ENCODE measurements at regions not wholly inside any gene's neighbourhood (a gene's known extent, or its start where the extent isn't known, plus 50 kb on each side); places are given as distances from the start of the nearest gene placed in this dataset.

- no peak overlapping the region for H3K27ac Mint-ChIP-seq
- Histone ChIP-seq H3K36me3 (ENCODE audit: control insufficient read depth, insufficient read depth, low read length) (no peaks in the 10 kb centered on the region), H3K27me3 (ENCODE audit: control insufficient read depth, insufficient read depth, low read length) (peaks cover 10% of the 10 kb centered on the region), H3K4me3 (ENCODE audit: low read depth, low read length) (no peak overlapping the region), H3K4me1 (ENCODE audit: control insufficient read depth, insufficient read depth, low read length, poor library complexity, severe bottlenecking) (no peaks in the 10 kb centered on the region), H3K27ac (ENCODE audit: insufficient read depth, low read length, poor library complexity, severe bottlenecking) (no peak overlapping the region), H3K9me3 (ENCODE audit: control insufficient read depth in 2 of 2, low read length in 2 of 2) (peaks cover 0 to 2% of the 10 kb centered on the region in 2 experiments)
- no peaks in the 10 kb centered on the region for H3K4me1 Mint-ChIP-seq
- ATAC-seq (ENCODE audit: low read depth in 2 of 2) = no peak
- H3K27me3 Mint-ChIP-seq = peaks cover 25% of the 10 kb centered on the region
- no peaks in the 10 kb centered on the region for H3K36me3 Mint-ChIP-seq
- DNase-seq = no peak
- H3K9me3 Mint-ChIP-seq = peaks cover 0 to 5% (median 2%) of the 10 kb centered on the region in 7 donors
- H3K4me3 Mint-ChIP-seq = no peak overlapping the region
Observed at GRCh38 chr5:176183321-176184074, 54.7 kb upstream of the SIMC1 start.

- peaks cover 0 to 1% (median 0%) of the 10 kb centered on the region in 7 donors for H3K9me3 Mint-ChIP-seq
- H3K4me1 ChIP-seq (ENCODE audit: control insufficient read depth, insufficient read depth, low read length, poor library complexity, severe bottlenecking) = no peaks in the 10 kb centered on the region
- H3K27me3 Mint-ChIP-seq = peaks cover 17% of the 10 kb centered on the region
- no peak overlapping the region for H3K27ac Mint-ChIP-seq
- no peak overlapping the region for H3K27ac ChIP-seq (ENCODE audit: insufficient read depth, low read length, poor library complexity, severe bottlenecking)
- H3K4me1 Mint-ChIP-seq = no peaks in the 10 kb centered on the region
- no peaks in the 10 kb centered on the region for H3K36me3 Mint-ChIP-seq
- H3K27me3 ChIP-seq (ENCODE audit: control insufficient read depth, insufficient read depth, low read length) = peaks cover 8% of the 10 kb centered on the region
- ATAC-seq (ENCODE audit: low read depth in 2 of 2) (no peak), DNase-seq (no peak)
- H3K4me3 Mint-ChIP-seq = no peak overlapping the region
- H3K4me3 ChIP-seq (ENCODE audit: low read depth, low read length) = no peak overlapping the region
- H3K9me3 ChIP-seq (ENCODE audit: control insufficient read depth in 2 of 2, low read length in 2 of 2) = no peaks in the 10 kb centered on the region
- no peaks in the 10 kb centered on the region for H3K36me3 ChIP-seq (ENCODE audit: control insufficient read depth, insufficient read depth, low read length)
Observed at GRCh38 chr5:176184608-176185132, 53.6 kb upstream of the SIMC1 start.

- Mint-ChIP-seq H3K27ac (no peak overlapping the region), H3K4me1 (no peaks in the 10 kb centered on the region), H3K4me3 (no peak overlapping the region), H3K9me3 (no peaks in the 10 kb centered on the region), H3K27me3 (peaks cover 17% of the 10 kb centered on the region), H3K36me3 (no peaks in the 10 kb centered on the region)
- Histone ChIP-seq H3K27me3 (ENCODE audit: control insufficient read depth, insufficient read depth, low read length) (peaks cover 5% of the 10 kb centered on the region), H3K27ac (ENCODE audit: insufficient read depth, low read length, poor library complexity, severe bottlenecking) (no peak overlapping the region), H3K9me3 (ENCODE audit: control insufficient read depth in 2 of 2, low read length in 2 of 2) (no peaks in the 10 kb centered on the region), H3K36me3 (ENCODE audit: control insufficient read depth, insufficient read depth, low read length) (no peaks in the 10 kb centered on the region), H3K4me1 (ENCODE audit: control insufficient read depth, insufficient read depth, low read length, poor library complexity, severe bottlenecking) (no peaks in the 10 kb centered on the region), H3K4me3 (ENCODE audit: low read depth, low read length) (no peak overlapping the region)
- no peak for ATAC-seq (ENCODE audit: low read depth in 2 of 2)
- no peak for DNase-seq
Observed at GRCh38 chr5:176185133-176185733, 53.0 kb upstream of the SIMC1 start.

GRCh38 chr5:176186107-176186506 lies 52.1 kb upstream of the SIMC1 start:
- no peak for ATAC-seq (ENCODE audit: low read depth in 2 of 2)
- H3K36me3 ChIP-seq (ENCODE audit: control insufficient read depth, insufficient read depth, low read length) = no peaks in the 10 kb centered on the region
- peaks cover 5% of the 10 kb centered on the region for H3K27me3 ChIP-seq (ENCODE audit: control insufficient read depth, insufficient read depth, low read length)
- H3K9me3 Mint-ChIP-seq = no peaks in the 10 kb centered on the region
- no peaks in the 10 kb centered on the region for H3K4me1 Mint-ChIP-seq
- DNase-seq = no peak
- H3K4me3 ChIP-seq (ENCODE audit: low read depth, low read length) = no peak overlapping the region
- no peaks in the 10 kb centered on the region for H3K4me1 ChIP-seq (ENCODE audit: control insufficient read depth, insufficient read depth, low read length, poor library complexity, severe bottlenecking)
- no peak overlapping the region for H3K27ac Mint-ChIP-seq
- no peaks in the 10 kb centered on the region for H3K9me3 ChIP-seq (ENCODE audit: control insufficient read depth in 2 of 2, low read length in 2 of 2)
- no peak overlapping the region for H3K4me3 Mint-ChIP-seq
- H3K27me3 Mint-ChIP-seq = peaks cover 15% of the 10 kb centered on the region
- no peaks in the 10 kb centered on the region for H3K36me3 Mint-ChIP-seq
- no peak overlapping the region for H3K27ac ChIP-seq (ENCODE audit: insufficient read depth, low read length, poor library complexity, severe bottlenecking)

GRCh38 chr5:176187276-176188062 lies 50.8 kb upstream of the SIMC1 start:
- DNase-seq (no peak), ATAC-seq (ENCODE audit: low read depth in 2 of 2) (no peak)
- no peak overlapping the region for H3K4me3 Mint-ChIP-seq
- H3K27me3 Mint-ChIP-seq = peaks cover 12% of the 10 kb centered on the region
- Histone ChIP-seq H3K36me3 (ENCODE audit: control insufficient read depth, insufficient read depth, low read length) (no peaks in the 10 kb centered on the region), H3K4me1 (ENCODE audit: control insufficient read depth, insufficient read depth, low read length, poor library complexity, severe bottlenecking) (no peaks in the 10 kb centered on the region), H3K4me3 (ENCODE audit: low read depth, low read length) (no peak overlapping the region), H3K9me3 (ENCODE audit: control insufficient read depth in 2 of 2, low read length in 2 of 2) (no peaks in the 10 kb centered on the region), H3K27me3 (ENCODE audit: control insufficient read depth, insufficient read depth, low read length) (peaks cover 5% of the 10 kb centered on the region), H3K27ac (ENCODE audit: insufficient read depth, low read length, poor library complexity, severe bottlenecking) (no peak overlapping the region)
- H3K36me3 Mint-ChIP-seq = no peaks in the 10 kb centered on the region
- H3K27ac Mint-ChIP-seq = no peak overlapping the region
- H3K9me3 Mint-ChIP-seq = no peaks in the 10 kb centered on the region
- no peaks in the 10 kb centered on the region for H3K4me1 Mint-ChIP-seq

- DNase-seq (no peak), ATAC-seq (ENCODE audit: low read depth in 2 of 2) (no peak)
Observed at GRCh38 chr5:176188085-176188484, 50.1 kb upstream of the SIMC1 start.

More at GRCh38 chr5:176188085-176188484, 50.1 kb upstream of the SIMC1 start:
- Histone ChIP-seq H3K27me3 (ENCODE audit: control insufficient read depth, insufficient read depth, low read length) (peaks cover 3% of the 10 kb centered on the region), H3K4me3 (ENCODE audit: low read depth, low read length) (no peak overlapping the region), H3K36me3 (ENCODE audit: control insufficient read depth, insufficient read depth, low read length) (no peaks in the 10 kb centered on the region), H3K27ac (ENCODE audit: insufficient read depth, low read length, poor library complexity, severe bottlenecking) (no peak overlapping the region), H3K4me1 (ENCODE audit: control insufficient read depth, insufficient read depth, low read length, poor library complexity, severe bottlenecking) (no peaks in the 10 kb centered on the region), H3K9me3 (ENCODE audit: control insufficient read depth in 2 of 2, low read length in 2 of 2) (no peaks in the 10 kb centered on the region)
- Mint-ChIP-seq H3K4me3 (no peak overlapping the region), H3K27ac (no peak overlapping the region), H3K27me3 (peaks cover 12% of the 10 kb centered on the region), H3K9me3 (no peaks in the 10 kb centered on the region), H3K4me1 (no peaks in the 10 kb centered on the region), H3K36me3 (no peaks in the 10 kb centered on the region)

Data from CD4-positive, CD25-positive, alpha-beta regulatory T cell (primary cell).